GM23248 (cell line): ENCODE measurements at regions not wholly inside any gene's neighbourhood (a gene's known extent, or its start where the extent isn't known, plus 50 kb on each side); places are given as distances from the start of the nearest gene placed in this dataset.
A peak's percentile ranks its signal among the peaks of the same experiment; 100 is the strongest.

Source experiments
- DNase-seq: peaks from one replicate; pipeline ENCODE4 v3.0.0-alpha.2; 2015
- H2AFZ ChIP-seq: fragments of 200-600 bp; sonication (generic); 2 replicates; pipeline ENCODE4 v1.6.1; 2016; ENCODE audit warnings: antibody characterized with exemption
- H3F3A ChIP-seq: fragments of 200-600 bp; sonication (generic); 2 replicates; pipeline ENCODE4 v1.6.1; 2016; ENCODE audit warnings: mild to moderate bottlenecking, antibody characterized with exemption, mixed run types; ENCODE audit not compliant: insufficient read depth
- H3K27ac ChIP-seq: fragments of 200-600 bp; sonication (generic); 2 replicates; pipeline ENCODE4 v1.5.1; 2016; ENCODE audit warnings: mild to moderate bottlenecking
- H3K27me3 ChIP-seq: fragments of 200-600 bp; sonication (generic); replicated peaks from 2 replicates; pipeline ENCODE4 v1.6.1; 2016; ENCODE audit warnings: mild to moderate bottlenecking; ENCODE audit not compliant: insufficient read depth
- H3K36me3 ChIP-seq: fragments of 200-600 bp; sonication (generic); 2 replicates; pipeline ENCODE4 v1.6.1; 2016; ENCODE audit warnings: low read depth, mild to moderate bottlenecking
- H3K4me1 ChIP-seq: fragments of 200-600 bp; sonication (generic); 2 replicates; pipeline ENCODE4 v1.6.1; 2016; ENCODE audit warnings: mild to moderate bottlenecking; ENCODE audit not compliant: insufficient read depth
- H3K4me2 ChIP-seq: fragments of 200-600 bp; sonication (generic); one replicate; pipeline ENCODE4 v1.6.1; 2016; ENCODE audit warnings: mild to moderate bottlenecking; ENCODE audit not compliant: unreplicated experiment
- H3K4me3 ChIP-seq: fragments of 200-600 bp; sonication (generic); 2 replicates; pipeline ENCODE4 v1.5.1; 2016; ENCODE audit warnings: mild to moderate bottlenecking
- H3K79me2 ChIP-seq: fragments of 200-600 bp; sonication (generic); 2 replicates; pipeline ENCODE4 v1.6.1; 2016; ENCODE audit warnings: mild to moderate bottlenecking; ENCODE audit not compliant: insufficient read depth
- H3K9ac ChIP-seq: fragments of 200-600 bp; sonication (generic); 2 replicates; pipeline ENCODE4 v1.6.1; 2016; ENCODE audit warnings: mild to moderate bottlenecking
- H3K9me2 ChIP-seq: fragments of 200-600 bp; sonication (generic); 2 replicates; pipeline ENCODE4 v1.6.1; 2016; ENCODE audit warnings: mixed run types, mild to moderate bottlenecking, moderate library complexity; ENCODE audit not compliant: insufficient read depth
- H3K9me3 ChIP-seq: fragments of 200-600 bp; sonication (generic); one replicate; pipeline ENCODE4 v1.6.1; 2017; ENCODE audit warnings: low read depth
- H4K20me1 ChIP-seq: fragments of 200-600 bp; sonication (generic); 2 replicates; pipeline ENCODE4 v1.6.0; 2016; ENCODE audit not compliant: insufficient read depth
- EZH2 ChIP-seq: fragments of 200-600 bp; sonication (generic); IDR thresholded peaks from 2 replicates; pipeline ENCODE4 v1.6.1; 2018; ENCODE audit warnings: antibody characterized with exemption, mild to moderate bottlenecking; ENCODE audit not compliant: insufficient read depth, poor library complexity, severe bottlenecking
- EZH2phosphoT487 ChIP-seq: fragments of 200-600 bp; sonication (generic); IDR thresholded peaks from 2 replicates; pipeline ENCODE4 v1.6.1; 2018; ENCODE audit warnings: antibody characterized with exemption, moderate library complexity, mild to moderate bottlenecking, low read depth; ENCODE audit not compliant: insufficient read depth
- WGBS, 2 experiments: methylation state at CpG; one replicate each; pipeline ENCODE4 v1.1.6; 2015 to 2017; ENCODE audit warnings: low lambda C conversion rate in 2 of 2, low coverage in 1 of 2; ENCODE audit errors: missing lambda C conversion rate in 2 of 2; 5-methylcytosine and 5-hydroxymethylcytosine counted together
- in situ Hi-C: fragments of 300-500 bp; cut with MboI; formaldehyde crosslinking; loops from 2 replicates; pipeline ENCODE4 v1.15.0; 2020

GRCh38 chr1:101302831-101303511, 66.2 kb downstream of the S1PR1 start:
- Histone ChIP-seq H3K27me3 (peaks cover 4% of the 10 kb centered on the region; the same call in 1 of the 2 replicates), H3K4me1 (peaks cover 13% of the 10 kb centered on the region), H4K20me1 (no peaks in the 10 kb centered on the region), H3K9me2 (no peaks in the 10 kb centered on the region), H3K4me2 (peak overlapping the region; percentile 20), H3K9me3 (no peaks in the 10 kb centered on the region), H3K4me3 (no peak overlapping the region), H3K9ac (no peak overlapping the region), H3F3A (peaks cover 14% of the 10 kb centered on the region), H2AFZ (no peak overlapping the region), H3K27ac (no peak overlapping the region), H3K36me3 (no peaks in the 10 kb centered on the region), H3K79me2 (no peaks in the 10 kb centered on the region)
- in situ Hi-C loops, result no loop called here
- 16 to 30% methylated on average over 3 of the region's 3 CpGs for WGBS, 2 experiments
- TF ChIP-seq EZH2 (no peak), EZH2phosphoT487 (no peak)
- peak; percentile 54 for DNase-seq

GRCh38 chr1:101307985-101308689, 71.3 kb downstream of the S1PR1 start:
- H3K9ac ChIP-seq, result no peak overlapping the region
- no peaks in the 10 kb centered on the region for H3K9me2 ChIP-seq
- peaks cover 5% of the 10 kb centered on the region for H3F3A ChIP-seq
- no peaks in the 10 kb centered on the region for H3K36me3 ChIP-seq
- 40 to 46% methylated on average over 7 of the region's 7 CpGs for WGBS, 2 experiments
- H3K27me3 ChIP-seq, result peaks cover 41% of the 10 kb centered on the region
- no peak overlapping the region for H2AFZ ChIP-seq
- H3K27ac ChIP-seq, result no peak overlapping the region
- no peaks in the 10 kb centered on the region for H3K9me3 ChIP-seq
- no peak overlapping the region for H3K4me3 ChIP-seq
- no peaks in the 10 kb centered on the region for H3K79me2 ChIP-seq
- H4K20me1 ChIP-seq, result no peaks in the 10 kb centered on the region
- H3K4me1 ChIP-seq, result peaks cover 7% of the 10 kb centered on the region
- H3K4me2 ChIP-seq, result no peak overlapping the region
- no peak for DNase-seq
- TF ChIP-seq EZH2phosphoT487, result no peak
- TF ChIP-seq EZH2, result no peak
- in situ Hi-C loops, result no loop called here

DNA sequence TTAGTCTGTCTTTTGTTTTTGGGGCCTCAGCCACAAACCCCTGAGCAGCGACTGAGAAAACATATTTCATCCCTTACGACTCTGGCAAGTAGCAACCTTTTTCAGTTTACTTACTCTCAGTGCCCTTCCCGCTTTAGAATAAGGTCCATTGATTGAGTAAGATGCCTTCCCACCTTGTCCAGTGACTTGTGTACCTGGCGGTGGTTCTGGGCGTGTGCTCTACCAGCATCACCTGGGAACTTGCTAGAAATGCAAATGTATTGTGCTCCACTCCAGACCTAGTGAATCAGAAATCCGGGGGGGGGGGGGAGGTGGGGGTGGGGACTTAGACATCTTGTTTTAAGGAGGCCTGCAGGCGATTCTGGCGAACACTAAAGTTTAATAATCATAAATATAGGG, 72.1 kb downstream of the S1PR1 start:
- no peaks in the 10 kb centered on the region for H4K20me1 ChIP-seq
- no peak overlapping the region for H3K4me3 ChIP-seq
- no peaks in the 10 kb centered on the region for H3K36me3 ChIP-seq
- DNase-seq, result no peak
- H3K4me1 ChIP-seq, result 0 out of 2 replicates have a peak, but pooled peaks cover 3% of the 10 kb centered on the region
- 24 to 34% methylated on average over 5 to 8 of the region's 8 CpGs for WGBS, 2 experiments
- in situ Hi-C loops, result no loop called here
- H2AFZ ChIP-seq, result no peak overlapping the region
- H3K9me3 ChIP-seq, result no peaks in the 10 kb centered on the region
- no peaks in the 10 kb centered on the region for H3F3A ChIP-seq
- H3K9ac ChIP-seq, result no peak overlapping the region
- H3K79me2 ChIP-seq, result no peaks in the 10 kb centered on the region
- H3K27me3 ChIP-seq, result peaks cover 41% of the 10 kb centered on the region
- no peak overlapping the region for H3K4me2 ChIP-seq
- TF ChIP-seq EZH2 (no peak), EZH2phosphoT487 (no peak)
- no peak overlapping the region for H3K27ac ChIP-seq
- no peaks in the 10 kb centered on the region for H3K9me2 ChIP-seq

DNA sequence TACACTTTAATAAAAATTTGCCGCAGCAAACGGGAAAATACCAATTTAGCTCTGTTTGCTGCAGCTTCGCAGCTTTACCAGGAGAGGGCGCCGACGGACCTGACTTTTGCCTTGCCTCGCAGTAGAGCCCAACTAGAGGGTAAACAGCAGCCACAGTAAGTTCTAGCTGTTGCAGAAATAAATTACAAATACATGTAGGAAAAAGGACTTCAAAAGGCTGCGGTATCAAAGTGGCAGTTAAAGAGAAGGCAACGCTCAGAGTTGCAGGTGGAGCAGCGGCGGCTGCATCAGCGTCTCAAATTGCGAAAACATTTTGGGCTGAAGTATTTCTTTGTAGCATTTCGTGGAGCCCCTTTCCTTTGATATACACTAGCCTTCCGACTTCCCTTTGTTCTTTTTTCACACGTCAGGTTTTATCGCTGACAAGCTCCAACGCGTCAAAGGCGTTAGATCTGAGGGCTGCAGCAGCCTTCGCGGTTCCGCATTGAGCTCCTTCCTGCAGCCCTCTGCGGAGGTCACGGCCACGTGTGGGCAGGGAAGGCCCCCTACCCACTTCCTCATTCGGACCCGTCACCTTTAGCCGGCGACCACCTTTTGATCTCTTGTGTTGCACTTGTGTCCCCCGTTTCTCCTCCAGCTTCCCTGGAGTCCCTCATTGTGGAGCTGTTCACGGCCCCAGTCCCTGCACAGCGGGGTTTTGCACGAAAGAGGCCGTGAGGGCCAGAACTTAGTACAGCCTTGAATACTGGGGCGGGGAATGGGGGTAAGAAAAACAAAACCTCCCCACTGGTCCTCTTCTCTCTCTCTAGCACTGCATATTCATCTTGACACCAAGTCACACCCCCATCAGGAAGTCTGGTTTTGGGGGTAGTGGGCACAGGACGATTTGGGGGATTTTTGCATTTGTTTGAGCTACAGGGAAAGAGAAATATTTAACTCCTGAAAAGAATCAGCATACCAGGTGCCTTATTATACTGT, 72.8 kb downstream of the S1PR1 start:
- 10 to 13% methylated on average over 34 to 37 of the region's 37 CpGs for WGBS, 2 experiments

More for the DNA sequence above, 72.8 kb downstream of the S1PR1 start:
- no peaks in the 10 kb centered on the region for H3K9me2 ChIP-seq
- peaks cover 41% of the 10 kb centered on the region for H3K27me3 ChIP-seq
- peak overlapping the region; percentile 20; the same call in 1 of the 2 replicates for H3K4me3 ChIP-seq
- no peaks in the 10 kb centered on the region for H3K79me2 ChIP-seq
- H4K20me1 ChIP-seq, result no peaks in the 10 kb centered on the region
- peak overlapping the region; percentile 32 for H3K4me2 ChIP-seq
- no peaks in the 10 kb centered on the region for H3K36me3 ChIP-seq
- peak; percentile 72 for DNase-seq
- TF ChIP-seq EZH2phosphoT487 (no peak), EZH2 (no peak)
- H3K9ac ChIP-seq, result no peak overlapping the region
- in situ Hi-C loops, result no loop called here
- H2AFZ ChIP-seq, result no peak overlapping the region
- no peaks in the 10 kb centered on the region for H3K9me3 ChIP-seq
- 0 out of 2 replicates have a peak, but pooled peaks cover 3% of the 10 kb centered on the region for H3K4me1 ChIP-seq
- no peak overlapping the region for H3K27ac ChIP-seq
- H3F3A ChIP-seq, result no peaks in the 10 kb centered on the region
